GM18502 (cell line): ENCODE measurements at regions not wholly inside any gene's neighbourhood (a gene's known extent, or its start where the extent isn't known, plus 50 kb on each side); places are given as distances from the start of the nearest gene placed in this dataset.
"Not testable (repeated sequence)": the region's sequence is repeated elsewhere in the genome, so short reads cannot be mapped to it uniquely, and the experiment has no call there.

Experiments used
- ATAC-seq: cut with Tn5 transposase; IDR thresholded peaks from one replicate; pipeline ENCODE4 v1.9.1; 2021; ENCODE audit warnings: mild to moderate bottlenecking; ENCODE audit not compliant: unreplicated experiment, poor library complexity

- no peak for ATAC-seq
Observed at GRCh38 chr11:24206030-24206429, 290.8 kb upstream of the LUZP2 start.

GRCh38 chr11:24206511-24206910, 290.3 kb upstream of the LUZP2 start:
- no peak for ATAC-seq

- no peak for ATAC-seq
Observed at GRCh38 chr11:24216488-24216887, 280.4 kb upstream of the LUZP2 start.

GRCh38 chr11:24217319-24217718, 279.5 kb upstream of the LUZP2 start:
- not testable (repeated sequence) for ATAC-seq

GRCh38 chr11:24225501-24225900, 271.4 kb upstream of the LUZP2 start:
- ATAC-seq, result no peak

- ATAC-seq, result no peak
Observed at GRCh38 chr11:24226606-24227005, 270.2 kb upstream of the LUZP2 start.

GRCh38 chr11:24233041-24233440, 263.8 kb upstream of the LUZP2 start:
- no peak for ATAC-seq

GRCh38 chr11:24234822-24235508, 261.9 kb upstream of the LUZP2 start:
- ATAC-seq, result no peak

- ATAC-seq, result no peak
Observed at GRCh38 chr11:24238771-24239645, 257.8 kb upstream of the LUZP2 start.

- no peak for ATAC-seq
Observed at GRCh38 chr11:24239930-24240329, 256.9 kb upstream of the LUZP2 start.

- ATAC-seq, result no peak
Observed at GRCh38 chr11:24240496-24241175, 256.2 kb upstream of the LUZP2 start.

- ATAC-seq, result no peak
Observed at GRCh38 chr11:24246715-24247114, 250.1 kb upstream of the LUZP2 start.

- no peak for ATAC-seq
Observed at GRCh38 chr11:24247846-24248245, 249.0 kb upstream of the LUZP2 start.

GRCh38 chr11:24249921-24250320, 246.9 kb upstream of the LUZP2 start:
- no peak for ATAC-seq

- no peak for ATAC-seq
Observed at GRCh38 chr11:24253237-24253760, 243.6 kb upstream of the LUZP2 start.

- no peak for ATAC-seq
Observed at GRCh38 chr11:24264868-24265267, 232.0 kb upstream of the LUZP2 start.

GRCh38 chr11:24267014-24267413, 229.8 kb upstream of the LUZP2 start:
- no peak for ATAC-seq

- ATAC-seq, result no peak
Observed at GRCh38 chr11:24271798-24272197, 225.1 kb upstream of the LUZP2 start.

GRCh38 chr11:24274214-24274781, 222.6 kb upstream of the LUZP2 start:
- ATAC-seq, result not testable (repeated sequence)

GRCh38 chr11:24286238-24286637, 210.6 kb upstream of the LUZP2 start:
- ATAC-seq, result no peak
